ENCODE measurements at regions not wholly inside any gene's neighbourhood (a gene's known extent, or its start where the extent isn't known, plus 50 kb on each side); places are given as distances from the start of the nearest gene placed in this dataset.

DNA sequence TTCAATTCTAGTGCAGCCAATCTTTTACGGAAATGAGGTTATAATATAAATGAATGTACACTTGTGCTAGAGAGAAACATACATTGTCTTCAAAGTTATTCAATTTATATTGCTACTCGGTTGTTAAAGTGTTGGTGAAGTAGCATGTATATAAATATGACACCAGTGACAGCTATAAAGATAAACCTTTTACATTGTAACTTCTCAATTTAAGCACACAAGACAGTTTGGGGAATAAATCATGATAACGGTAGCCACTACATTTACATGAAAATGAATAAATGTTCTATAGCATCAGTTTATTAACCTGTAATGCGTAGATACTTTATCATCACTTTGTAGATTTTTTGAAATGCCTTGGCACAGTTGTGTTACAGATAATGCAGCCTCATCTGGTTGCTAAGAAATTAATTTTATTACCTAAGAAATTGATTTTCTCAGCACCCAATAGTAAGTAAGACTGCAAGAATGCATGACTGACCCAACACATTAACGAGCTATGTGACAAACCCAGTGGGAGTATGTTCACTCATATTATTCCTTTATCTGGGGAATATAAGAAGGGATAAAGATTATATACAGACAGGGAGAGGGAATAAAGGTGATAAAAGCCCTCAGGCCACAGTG is 283.9 kb upstream of the NPVF start:
- H3K9me2 ChIP-seq (ENCODE audit: insufficient read depth, low read length), result no peaks in the 10 kb centered on the region
- DNase-seq (ENCODE audit: low spot score), result no peak
- intact Hi-C loops (cut with micrococcal nuclease; ENCODE audit: unreplicated experiment), result no loop called here
- ChIA-PET POLR2A (interaction anchor here (0.6 to 0.7 kb wide), 2 partner anchors 10 to 128 kb away, joined by 3 read pairs; no protein-coding TSS in a partner anchor), CTCF (ENCODE audit: unreplicated experiment) (no interaction called here)
- H3K36me3 ChIP-seq (ENCODE audit: insufficient read depth, low read length), result no peaks in the 10 kb centered on the region
- TF ChIP-seq EZH2phosphoT487 (IDR thresholded peaks at IDR 0.05; ENCODE audit: borderline replicate concordance, low read depth, low read length), result no peak
- TF ChIP-seq, protein P1, sequence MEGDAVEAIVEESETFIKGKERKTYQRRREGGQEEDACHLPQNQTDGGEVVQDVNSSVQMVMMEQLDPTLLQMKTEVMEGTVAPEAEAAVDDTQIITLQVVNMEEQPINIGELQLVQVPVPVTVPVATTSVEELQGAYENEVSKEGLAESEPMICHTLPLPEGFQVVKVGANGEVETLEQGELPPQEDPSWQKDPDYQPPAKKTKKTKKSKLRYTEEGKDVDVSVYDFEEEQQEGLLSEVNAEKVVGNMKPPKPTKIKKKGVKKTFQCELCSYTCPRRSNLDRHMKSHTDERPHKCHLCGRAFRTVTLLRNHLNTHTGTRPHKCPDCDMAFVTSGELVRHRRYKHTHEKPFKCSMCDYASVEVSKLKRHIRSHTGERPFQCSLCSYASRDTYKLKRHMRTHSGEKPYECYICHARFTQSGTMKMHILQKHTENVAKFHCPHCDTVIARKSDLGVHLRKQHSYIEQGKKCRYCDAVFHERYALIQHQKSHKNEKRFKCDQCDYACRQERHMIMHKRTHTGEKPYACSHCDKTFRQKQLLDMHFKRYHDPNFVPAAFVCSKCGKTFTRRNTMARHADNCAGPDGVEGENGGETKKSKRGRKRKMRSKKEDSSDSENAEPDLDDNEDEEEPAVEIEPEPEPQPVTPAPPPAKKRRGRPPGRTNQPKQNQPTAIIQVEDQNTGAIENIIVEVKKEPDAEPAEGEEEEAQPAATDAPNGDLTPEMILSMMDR (conservative IDR thresholded peaks at IDR 0.05; ENCODE audit: low read length), result no peak
- H3K4me2 ChIP-seq (ENCODE audit: low read length), result no peak overlapping the region
- H4K20me1 ChIP-seq (ENCODE audit: insufficient read depth, low read length), result no peaks in the 10 kb centered on the region
- no peaks in the 10 kb centered on the region for H3K9me3 ChIP-seq (ENCODE audit: low read length)
- no peak overlapping the region for H3K27ac ChIP-seq (ENCODE audit: low read depth, low read length, poor library complexity, severe bottlenecking)
- no TSS peak for BruUV-seq (replicated peaks)
- H3K79me2 ChIP-seq (ENCODE audit: insufficient read depth, low read depth, low read length), result no peaks in the 10 kb centered on the region
- no peak overlapping the region for H3K4me3 ChIP-seq (ENCODE audit: low read depth, low read length, poor library complexity, severe bottlenecking)
- H2AFZ ChIP-seq (ENCODE audit: low read length), result no peak overlapping the region
- no peaks in the 10 kb centered on the region for H3K4me1 ChIP-seq (ENCODE audit: insufficient read depth, low read length, poor library complexity, severe bottlenecking)

DNA sequence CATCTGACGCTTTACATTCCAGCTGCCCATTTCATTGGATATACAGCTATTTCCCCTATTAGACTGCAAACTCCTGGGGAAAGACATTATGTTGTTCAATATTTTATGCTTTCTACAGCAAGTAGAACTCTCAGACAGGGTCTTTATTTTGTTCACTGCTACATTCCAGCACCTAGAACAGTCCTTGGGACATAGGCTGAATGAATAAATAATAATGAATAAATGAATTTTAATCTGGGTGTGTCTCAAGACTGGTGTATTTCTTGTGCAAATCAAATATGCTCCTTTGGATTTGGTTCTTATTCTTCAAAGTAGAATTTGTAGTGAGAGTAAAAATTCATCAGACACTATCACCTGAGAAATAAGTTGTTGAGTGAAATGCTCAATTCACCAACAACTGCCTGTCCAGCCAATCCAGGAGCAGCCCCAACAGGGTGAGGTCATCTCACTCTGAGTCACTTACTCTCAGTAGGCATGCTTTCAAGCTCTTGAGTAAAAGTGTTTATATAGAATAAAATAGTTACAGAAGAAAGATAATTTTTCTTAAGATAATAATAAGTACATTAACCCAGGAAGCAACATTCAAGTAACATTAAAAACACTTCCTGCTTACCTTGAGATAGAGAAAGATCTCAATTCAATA is 287.5 kb upstream of the NPVF start:
- no peak overlapping the region for H3K4me3 ChIP-seq (ENCODE audit: low read depth, low read length, poor library complexity, severe bottlenecking)
- intact Hi-C loops (cut with micrococcal nuclease; ENCODE audit: unreplicated experiment), result no loop called here
- H3K9me2 ChIP-seq (ENCODE audit: insufficient read depth, low read length), result no peaks in the 10 kb centered on the region
- H3K4me2 ChIP-seq (ENCODE audit: low read length), result no peak overlapping the region
- BruUV-seq (replicated peaks), result no TSS peak
- no peaks in the 10 kb centered on the region for H3K9me3 ChIP-seq (ENCODE audit: low read length)
- peaks cover 15% of the 10 kb centered on the region for H3K4me1 ChIP-seq (ENCODE audit: insufficient read depth, low read length, poor library complexity, severe bottlenecking)
- no peak for DNase-seq (ENCODE audit: low spot score)
- TF ChIP-seq, protein P1 (conservative IDR thresholded peaks at IDR 0.05; ENCODE audit: low read length), result no peak
- no peak for TF ChIP-seq EZH2phosphoT487 (IDR thresholded peaks at IDR 0.05; ENCODE audit: borderline replicate concordance, low read depth, low read length)
- H2AFZ ChIP-seq (ENCODE audit: low read length), result no peak overlapping the region
- no peaks in the 10 kb centered on the region for H4K20me1 ChIP-seq (ENCODE audit: insufficient read depth, low read length)
- ChIA-PET CTCF (ENCODE audit: unreplicated experiment) (no interaction called here), POLR2A (no interaction called here)
- no peaks in the 10 kb centered on the region for H3K36me3 ChIP-seq (ENCODE audit: insufficient read depth, low read length)
- H3K27ac ChIP-seq (ENCODE audit: low read depth, low read length, poor library complexity, severe bottlenecking), result no peak overlapping the region
- no peaks in the 10 kb centered on the region for H3K79me2 ChIP-seq (ENCODE audit: insufficient read depth, low read depth, low read length)

DNA sequence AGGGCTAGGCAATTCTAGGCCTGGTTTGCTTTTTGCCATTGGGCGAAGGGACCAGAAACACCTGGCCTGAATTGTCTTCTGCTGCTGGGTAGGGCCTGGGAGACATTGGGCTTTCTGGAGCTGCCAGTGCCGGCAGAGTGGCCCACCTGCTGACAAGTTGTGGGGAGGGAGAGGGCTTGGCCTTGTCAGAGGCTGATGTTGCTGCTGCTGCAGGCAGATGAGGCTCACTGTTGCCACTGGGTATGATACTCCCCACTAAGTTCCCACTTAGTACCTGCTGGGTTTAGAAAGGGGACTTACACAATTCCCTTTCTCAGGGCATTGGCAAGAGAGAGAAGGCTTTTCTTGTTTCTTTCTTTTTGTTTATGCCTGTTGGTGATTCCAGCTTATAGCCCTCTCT is 289.6 kb upstream of the NPVF start:
- ChIA-PET POLR2A (no interaction called here), CTCF (ENCODE audit: unreplicated experiment) (no interaction called here)
- no peak for TF ChIP-seq EZH2phosphoT487 (IDR thresholded peaks at IDR 0.05; ENCODE audit: borderline replicate concordance, low read depth, low read length)
- TF ChIP-seq, protein P1 (conservative IDR thresholded peaks at IDR 0.05; ENCODE audit: low read length), result no peak
- no peak overlapping the region for H3K27ac ChIP-seq (ENCODE audit: low read depth, low read length, poor library complexity, severe bottlenecking)
- H3K9me3 ChIP-seq (ENCODE audit: low read length), result no peaks in the 10 kb centered on the region
- no peak overlapping the region for H3K4me2 ChIP-seq (ENCODE audit: low read length)
- BruUV-seq (replicated peaks), result no TSS peak
- no peaks in the 10 kb centered on the region for H3K79me2 ChIP-seq (ENCODE audit: insufficient read depth, low read depth, low read length)
- peaks cover 20% of the 10 kb centered on the region for H3K4me1 ChIP-seq (ENCODE audit: insufficient read depth, low read length, poor library complexity, severe bottlenecking)
- H4K20me1 ChIP-seq (ENCODE audit: insufficient read depth, low read length), result no peaks in the 10 kb centered on the region
- intact Hi-C loops (cut with micrococcal nuclease; ENCODE audit: unreplicated experiment), result no loop called here
- no peaks in the 10 kb centered on the region for H3K9me2 ChIP-seq (ENCODE audit: insufficient read depth, low read length)
- H2AFZ ChIP-seq (ENCODE audit: low read length), result no peak overlapping the region
- no peaks in the 10 kb centered on the region for H3K36me3 ChIP-seq (ENCODE audit: insufficient read depth, low read length)
- no peak overlapping the region for H3K4me3 ChIP-seq (ENCODE audit: low read depth, low read length, poor library complexity, severe bottlenecking)
- DNase-seq (ENCODE audit: low spot score), result no peak

Data from OCI-LY7 (cell line).